Left ventricle myocardium superior (tissue), 1 donor: ENCODE measurements at regions not wholly inside any gene's neighbourhood (a gene's known extent, or its start where the extent isn't known, plus 50 kb on each side); places are given as distances from the start of the nearest gene placed in this dataset.

Experiments used
- ATAC-seq: fragments of 200-7000 bp; cut with Tn5 transposase; one replicate; pipeline ENCODE4 v1.9.1; 2020; ENCODE audit warnings: mild to moderate bottlenecking, moderate library complexity
- DNase-seq: peaks from one replicate; pipeline ENCODE4 v3.0.0-alpha.2; 2020
- intact Hi-C: fragments of 100-400 bp; cut with micrococcal nuclease; formaldehyde crosslinking; loops from one replicate; pipeline ENCODE4 v1.11.0; 2022
- donor health status: DM: no; HTN: yes; CAD: no; lungs with severe emphysema.

DNA sequence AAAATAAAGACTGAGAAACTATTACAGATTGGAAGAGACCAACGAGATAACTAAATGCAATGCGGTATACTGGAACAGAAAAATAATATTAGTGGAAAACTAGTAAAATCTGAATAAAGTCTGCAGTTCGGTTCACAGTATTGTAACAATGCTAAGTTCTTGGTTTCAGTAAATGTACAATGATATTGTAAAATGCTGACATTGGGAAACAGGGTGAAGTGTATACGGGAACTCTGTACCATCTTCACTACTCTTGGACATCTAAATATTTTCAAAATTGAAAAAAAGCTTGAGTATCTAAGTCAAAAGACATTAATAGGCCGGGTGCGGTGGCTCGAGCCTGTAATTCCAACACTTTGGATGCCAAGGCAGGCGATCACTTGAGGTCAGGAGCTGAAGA is 120.9 kb upstream of the KCNMB2 start:
- no peak for DNase-seq
- intact Hi-C loops = no loop called here
- no peak for ATAC-seq

DNA sequence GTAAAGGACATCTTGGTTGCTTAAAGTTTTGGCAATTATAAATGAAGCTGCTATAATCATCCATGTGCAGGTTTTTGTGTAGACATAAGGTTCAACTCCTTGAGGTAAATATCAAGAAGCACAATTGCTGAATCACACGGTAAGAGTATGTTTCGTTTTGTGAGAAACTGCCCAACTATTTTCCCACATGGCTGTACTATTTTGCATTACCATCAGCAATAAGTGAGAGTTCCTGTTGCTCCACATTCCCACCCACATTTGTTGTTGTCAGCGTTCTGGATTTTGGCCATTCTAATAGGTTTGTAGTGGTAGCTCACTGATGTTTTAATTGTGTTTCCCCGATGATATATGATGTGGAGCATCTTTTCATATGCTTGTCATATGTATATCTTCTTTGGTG is 118.5 kb upstream of the KCNMB2 start:
- intact Hi-C loops = no loop called here
- ATAC-seq (no peak), DNase-seq (no peak)

DNA sequence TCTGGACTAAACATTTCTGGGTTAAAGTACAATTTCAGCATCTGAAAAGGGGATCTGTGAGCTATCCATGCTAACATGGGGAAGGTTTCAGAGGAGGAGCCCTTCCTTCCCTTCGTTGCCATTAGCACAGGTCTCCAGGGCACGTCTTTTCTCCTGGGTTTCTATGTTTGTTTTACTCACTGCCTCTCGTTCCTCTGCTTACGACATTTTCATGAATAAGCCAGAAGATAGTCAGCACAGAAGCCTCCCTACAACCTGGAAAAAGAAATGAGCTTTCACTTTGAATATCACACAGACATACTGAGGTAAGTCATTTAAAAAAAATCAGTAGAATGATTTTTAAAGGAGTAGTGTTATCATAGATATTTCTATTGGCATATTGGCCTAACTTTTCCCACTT is 117.2 kb upstream of the KCNMB2 start:
- intact Hi-C loops = no loop called here
- ATAC-seq (no peak), DNase-seq (no peak)

DNA sequence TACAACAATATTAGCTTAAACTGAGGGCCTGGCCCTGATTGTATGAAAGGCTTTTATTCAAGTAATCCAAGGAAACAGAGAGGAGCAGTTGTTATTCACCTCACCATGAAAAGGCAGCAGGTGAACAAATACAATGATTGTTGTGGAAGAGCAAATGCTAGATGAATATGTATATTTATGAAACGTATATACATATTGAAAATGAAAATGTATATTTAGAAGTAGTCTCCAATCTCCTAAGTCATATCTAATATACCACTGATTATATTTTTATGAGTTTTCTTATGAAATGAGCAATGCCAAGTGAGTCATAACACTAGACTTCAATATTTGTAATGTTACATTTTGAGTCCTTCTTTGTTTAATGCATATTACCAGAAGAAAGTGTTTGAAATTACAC is 116.2 kb upstream of the KCNMB2 start:
- intact Hi-C loops = no loop called here
- no peak for DNase-seq
- no peak for ATAC-seq

DNA sequence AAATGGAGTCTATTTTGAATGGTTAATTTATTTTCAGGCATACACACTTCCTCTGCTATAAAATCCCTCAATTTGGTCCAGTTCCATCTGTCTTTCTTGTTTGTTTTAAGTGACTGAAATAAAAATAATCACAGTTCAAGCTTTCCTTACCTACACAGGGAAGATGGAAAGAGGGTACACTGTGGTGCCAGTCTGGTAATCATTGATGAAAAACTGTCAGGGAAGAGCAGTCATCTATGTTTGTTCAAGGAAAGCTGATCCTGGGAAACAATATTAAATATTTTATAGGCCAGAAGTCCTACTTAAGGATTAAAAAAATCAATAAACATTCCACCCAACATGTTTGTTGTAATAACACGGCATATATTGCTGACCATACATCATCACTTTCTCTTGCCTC is 115.2 kb upstream of the KCNMB2 start:
- intact Hi-C loops = no loop called here
- ATAC-seq = no peak
- no peak for DNase-seq

DNA sequence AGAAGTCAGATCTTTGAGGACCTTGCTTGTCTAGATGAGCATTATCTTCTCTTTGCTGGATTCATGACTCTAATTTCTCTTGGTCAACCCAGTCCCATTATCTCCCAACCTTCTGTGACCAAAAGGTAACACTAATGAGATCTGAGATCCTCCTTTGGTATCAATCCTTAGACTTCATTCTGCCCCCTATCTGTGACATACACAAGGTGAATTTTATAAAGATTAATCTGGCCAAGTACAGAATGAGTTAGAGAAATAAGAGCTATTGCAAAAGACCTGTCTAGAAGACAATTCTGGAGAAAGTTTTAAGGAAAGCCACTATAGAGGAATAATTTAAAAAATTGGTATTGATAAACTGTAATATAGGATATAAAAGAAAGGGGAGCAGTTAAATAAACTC is 113.8 kb upstream of the KCNMB2 start:
- intact Hi-C loops = no loop called here
- DNase-seq = no peak
- no peak for ATAC-seq

DNA sequence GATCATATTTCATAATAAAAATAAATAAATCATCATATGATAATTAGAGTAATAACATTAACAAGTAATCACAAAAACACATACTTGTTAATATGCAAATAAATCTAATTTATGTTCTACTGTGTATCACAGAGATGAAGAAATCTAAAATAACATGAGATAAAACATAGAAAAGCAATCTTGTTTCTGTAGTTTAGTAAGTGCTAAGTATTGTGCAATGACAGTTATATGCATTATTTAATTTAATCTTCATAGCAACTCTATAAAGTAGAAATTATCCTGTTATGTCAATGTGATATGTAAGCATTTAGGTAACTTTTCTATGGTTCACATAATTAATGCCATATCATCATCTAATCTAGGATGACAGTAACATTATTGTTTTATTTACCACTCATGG is 108.2 kb upstream of the KCNMB2 start:
- intact Hi-C loops = no loop called here
- ATAC-seq (no peak), DNase-seq (no peak)

DNA sequence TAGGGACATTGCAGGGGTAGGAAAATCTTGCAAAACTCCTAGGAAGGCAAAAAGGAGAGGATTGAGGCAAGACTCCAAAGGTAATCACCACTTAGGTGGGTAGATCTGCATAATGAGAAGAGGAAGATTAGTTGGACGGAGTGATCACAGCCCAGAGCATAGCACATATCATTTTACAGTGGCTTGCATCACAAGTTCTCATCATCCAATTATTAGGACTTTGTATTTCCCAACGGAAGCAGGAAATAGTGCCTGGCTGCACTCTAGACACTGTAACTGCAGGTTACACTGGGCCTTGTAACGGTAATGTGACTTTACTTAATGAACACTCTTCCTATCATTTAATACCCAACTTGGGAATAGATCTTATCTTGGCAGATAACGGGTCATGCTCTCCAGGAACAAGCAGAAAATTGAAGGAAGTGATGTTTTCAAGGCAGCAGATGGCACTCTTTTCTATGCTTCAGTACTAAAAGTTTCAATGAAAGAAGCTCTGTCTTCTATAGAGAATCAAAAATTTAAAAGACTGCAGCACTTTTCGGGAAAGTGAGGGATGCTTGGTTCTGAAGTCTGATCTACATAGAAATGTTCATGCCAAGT is 101.9 kb upstream of the KCNMB2 start:
- DNase-seq (no peak), ATAC-seq (peak; percentile 18)
- intact Hi-C loops = no loop called here

DNA sequence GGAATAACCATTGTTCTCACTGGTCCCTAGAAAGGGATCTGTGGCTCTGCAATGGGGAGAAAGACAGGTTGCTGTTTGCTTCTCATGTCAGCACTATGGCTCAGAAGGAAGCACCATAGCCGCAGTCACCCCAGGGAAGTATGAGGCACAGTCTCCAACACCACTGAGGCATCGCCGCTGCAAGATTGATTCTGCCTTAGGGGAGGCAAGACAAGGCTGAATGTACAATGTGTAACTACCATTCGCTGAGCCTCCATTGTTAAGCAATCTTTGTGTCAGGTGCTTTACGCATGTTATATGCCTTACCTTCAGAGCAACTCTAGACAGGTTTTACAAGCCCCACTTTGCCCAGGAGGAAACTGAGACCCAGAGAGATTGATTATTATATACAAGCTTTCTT is 100.7 kb upstream of the KCNMB2 start:
- no peak for DNase-seq
- no peak for ATAC-seq
- intact Hi-C loops = no loop called here

DNA sequence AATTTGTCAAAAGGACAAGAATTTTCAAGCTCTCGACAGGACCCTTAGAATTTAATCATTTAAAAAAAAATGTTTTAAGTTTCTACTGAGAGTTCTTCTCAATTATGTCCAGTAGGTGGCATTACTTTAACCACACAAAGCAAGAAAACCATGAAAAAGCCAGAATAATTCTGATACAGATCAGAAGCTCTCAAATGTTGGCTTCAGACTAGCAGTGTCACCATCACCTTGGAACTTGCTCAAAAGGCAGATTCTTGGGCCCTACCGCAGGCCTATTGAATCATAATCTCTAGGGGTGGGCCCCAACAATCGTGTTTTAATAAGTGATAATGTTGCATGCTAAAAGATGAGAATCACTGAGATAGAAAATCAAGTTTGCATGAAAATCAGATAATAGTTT is 99.5 kb upstream of the KCNMB2 start:
- intact Hi-C loops = no loop called here
- ATAC-seq = peak; percentile 19
- DNase-seq = no peak

DNA sequence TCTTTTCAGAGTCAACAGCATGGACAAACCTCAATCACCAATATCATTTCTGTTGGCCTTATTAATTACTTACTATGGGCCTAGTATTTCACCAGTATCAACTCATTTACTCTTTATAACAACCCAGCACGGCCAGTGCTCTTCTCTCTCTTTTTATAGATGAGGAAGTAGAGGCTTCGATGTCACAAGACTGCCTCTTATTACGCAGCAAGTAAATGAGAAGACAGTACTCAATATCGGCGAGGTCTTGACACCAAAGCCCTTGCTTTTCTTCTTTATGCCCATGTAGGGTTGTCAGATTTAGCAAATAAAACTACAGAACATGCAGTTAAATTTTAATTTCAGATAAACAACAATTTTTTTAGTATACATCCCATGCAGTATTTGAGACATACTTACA is 99.0 kb upstream of the KCNMB2 start:
- no peak for DNase-seq
- intact Hi-C loops = no loop called here
- ATAC-seq = no peak

DNA sequence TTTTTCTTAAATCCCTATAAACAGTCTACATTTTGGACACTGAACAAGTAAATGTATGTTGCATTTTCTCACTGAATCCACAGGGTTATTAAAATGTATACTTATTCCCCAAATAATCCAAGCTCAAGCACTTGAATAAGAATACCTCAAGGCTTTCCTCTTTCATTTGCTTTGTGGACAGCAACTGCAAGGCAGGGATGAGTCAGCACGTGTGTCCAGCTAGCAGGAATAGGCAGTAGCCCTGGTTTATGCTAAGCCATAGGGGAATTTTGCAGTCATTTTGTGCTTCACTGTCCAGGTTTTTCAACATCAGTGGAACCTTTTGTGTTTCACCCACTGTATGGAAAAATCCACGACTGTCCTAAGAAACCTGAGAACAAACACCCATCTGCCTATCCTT is 96.7 kb upstream of the KCNMB2 start:
- intact Hi-C loops = no loop called here
- DNase-seq = no peak
- peak; percentile 37 for ATAC-seq

DNA sequence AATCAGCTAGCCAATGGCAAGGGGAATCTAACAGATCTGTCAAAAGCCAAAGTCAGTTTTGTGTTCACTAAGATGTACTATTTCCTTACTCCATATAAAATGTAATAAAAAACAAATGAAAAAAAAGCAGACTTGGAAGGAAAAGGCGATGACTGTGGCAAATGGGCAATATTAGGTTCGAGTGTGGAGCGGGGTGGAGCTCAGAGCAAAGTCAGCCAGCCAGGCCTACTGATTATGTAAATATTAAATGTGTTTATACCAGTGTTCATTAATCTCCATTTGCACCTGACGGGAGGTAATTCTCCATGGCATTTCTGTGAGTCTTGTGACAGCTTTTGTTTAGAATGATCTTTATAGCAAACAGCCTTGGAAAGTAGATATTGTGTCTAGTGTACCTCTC is 96.2 kb upstream of the KCNMB2 start:
- intact Hi-C loops = loop anchor here (5.0 kb wide), 1 partner anchor 527 kb away; no protein-coding TSS in a partner anchor
- DNase-seq (no peak), ATAC-seq (no peak)

DNA sequence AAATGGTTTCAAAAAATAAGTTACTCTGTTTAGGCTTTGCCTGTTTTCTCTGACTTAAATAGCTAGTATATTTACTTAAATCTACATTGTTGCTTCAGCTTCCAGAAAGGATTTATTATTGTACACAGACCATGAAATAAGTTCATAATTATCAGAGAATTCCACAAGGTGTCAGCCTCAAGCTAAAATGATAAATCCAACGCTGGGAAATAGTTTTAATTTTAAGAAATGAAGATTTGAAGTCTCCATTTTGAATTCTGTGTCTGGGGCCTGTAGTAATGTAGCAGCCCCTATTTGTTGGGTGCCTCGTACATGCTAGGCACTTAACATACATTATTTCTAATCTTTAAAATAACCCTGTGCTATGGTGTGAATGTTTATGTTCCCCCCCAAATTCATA is 92.6 kb upstream of the KCNMB2 start:
- ATAC-seq = peak; percentile 27
- intact Hi-C loops = loop anchor here (5.0 kb wide), 1 partner anchor 524 kb away; no protein-coding TSS in a partner anchor

DNA sequence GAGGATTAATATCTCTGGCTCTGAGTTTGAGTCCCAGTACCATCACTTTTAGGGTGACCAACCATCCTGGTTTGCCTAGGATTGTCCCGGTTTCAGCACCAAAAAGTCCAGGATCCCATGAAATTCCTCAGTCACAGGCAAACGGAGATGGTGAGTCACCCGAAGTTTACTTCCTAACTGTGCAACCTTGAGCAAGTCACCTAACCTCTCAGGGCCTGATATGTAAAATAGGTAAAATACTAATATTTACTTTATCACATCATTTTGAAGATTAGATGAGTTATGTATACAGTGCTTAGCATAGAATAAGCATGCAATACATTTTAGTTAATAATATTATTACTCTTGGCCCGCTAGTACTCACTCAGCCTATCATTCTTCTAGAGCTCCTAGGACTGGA is 91.1 kb upstream of the KCNMB2 start:
- intact Hi-C loops = no loop called here
- ATAC-seq (no peak), DNase-seq (no peak)

More for the DNA sequence above, 92.6 kb upstream of the KCNMB2 start:
- no peak for DNase-seq

DNA sequence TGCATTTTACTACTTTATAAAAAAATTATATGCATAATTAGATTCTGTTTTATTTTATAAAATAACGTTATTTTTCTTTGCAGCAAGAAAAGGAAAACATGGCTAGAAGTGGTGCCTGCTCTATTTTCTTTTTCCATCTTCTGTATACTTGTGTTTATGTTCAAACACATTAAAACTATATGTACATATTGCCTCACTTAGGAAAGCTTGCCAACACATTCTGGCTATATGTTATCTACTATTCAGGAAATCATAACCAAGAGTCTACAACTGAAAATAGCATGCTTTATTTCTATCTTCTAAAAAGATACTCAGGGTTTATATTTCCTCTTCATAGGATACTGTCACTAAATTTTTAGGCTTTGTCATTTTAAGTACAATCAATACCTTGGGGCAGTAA is 90.2 kb upstream of the KCNMB2 start:
- ATAC-seq (no peak), DNase-seq (no peak)
- intact Hi-C loops = no loop called here

DNA sequence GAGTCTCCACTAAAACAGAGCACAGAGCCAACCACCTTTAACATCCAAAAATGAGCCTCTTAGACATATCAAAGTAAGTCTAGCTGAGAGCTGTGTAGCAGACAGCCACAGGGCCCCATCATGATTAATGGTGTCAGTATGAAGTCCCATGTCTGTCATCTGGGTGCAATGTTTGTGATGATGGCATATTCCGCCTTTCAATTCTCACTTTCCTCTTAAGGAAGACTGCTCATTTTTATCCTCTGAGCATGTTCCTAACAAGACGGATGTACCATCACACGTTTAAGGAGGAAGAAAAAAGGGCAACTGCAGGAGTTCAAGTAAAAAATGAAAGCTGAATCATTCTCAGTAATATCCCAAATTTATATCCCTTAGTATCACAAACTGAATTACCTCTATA is 85.8 kb upstream of the KCNMB2 start:
- no peak for ATAC-seq
- DNase-seq = no peak
- intact Hi-C loops = no loop called here

DNA sequence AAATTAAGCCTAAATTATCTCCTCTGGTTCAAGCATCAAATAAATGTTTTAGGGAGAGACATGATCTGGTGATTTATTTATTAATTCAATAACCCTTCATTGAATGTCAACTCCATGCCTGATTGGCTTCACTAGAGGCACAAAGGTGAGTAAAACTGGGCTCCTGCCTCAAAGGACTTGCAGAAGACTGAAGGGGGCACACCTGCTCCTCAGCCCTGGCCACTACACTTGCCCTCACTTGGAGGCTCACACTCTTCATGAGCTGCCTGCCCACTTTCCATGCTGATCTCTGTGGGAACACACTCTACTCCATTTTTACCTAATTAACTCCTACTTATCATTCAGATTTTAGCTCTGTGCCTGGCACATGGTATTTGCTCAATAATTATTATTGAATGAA is 84.4 kb upstream of the KCNMB2 start:
- intact Hi-C loops = no loop called here
- ATAC-seq (no peak), DNase-seq (no peak)

DNA sequence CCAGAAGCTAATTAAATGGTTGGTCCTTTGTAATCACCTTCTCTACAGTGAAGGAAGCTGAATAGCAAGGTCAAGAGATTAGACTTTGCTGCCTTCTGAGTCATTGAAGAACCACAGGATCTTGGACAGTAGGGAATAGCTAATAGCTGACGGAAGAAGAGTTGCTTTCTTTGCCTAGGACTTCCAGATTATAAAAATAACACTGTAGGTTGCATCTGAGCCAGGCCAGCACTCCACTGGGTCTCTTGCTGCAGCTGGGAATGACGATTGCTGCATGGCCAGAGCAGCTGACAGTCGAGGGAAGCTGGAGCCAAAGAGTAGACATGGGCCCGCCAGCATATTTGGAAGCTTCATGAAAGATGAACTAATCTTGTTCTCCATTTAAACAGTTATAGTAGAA is 81.5 kb upstream of the KCNMB2 start:
- intact Hi-C loops = no loop called here
- DNase-seq (peak; percentile 82), ATAC-seq (peak; percentile 98)

DNA sequence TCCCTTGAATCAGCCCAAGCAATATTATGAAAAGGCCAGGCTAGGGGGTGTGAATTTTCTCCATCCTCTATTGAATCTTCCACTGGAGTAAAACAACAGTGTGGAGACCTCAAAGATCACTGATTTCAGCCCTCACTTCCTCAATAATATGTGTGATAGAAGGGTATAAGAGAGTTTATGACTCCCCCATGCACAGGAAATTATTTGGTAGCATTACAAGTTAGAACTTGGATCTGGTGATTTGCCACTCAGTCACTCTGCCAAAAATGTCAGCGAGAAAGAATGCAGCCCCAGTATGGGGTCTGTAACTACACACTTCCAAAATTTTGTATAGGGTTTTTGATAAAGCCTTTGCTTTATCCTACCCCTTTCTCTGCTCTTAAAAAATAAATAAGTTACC is 81.0 kb upstream of the KCNMB2 start:
- intact Hi-C loops = no loop called here
- ATAC-seq (peak; percentile 33), DNase-seq (no peak)

DNA sequence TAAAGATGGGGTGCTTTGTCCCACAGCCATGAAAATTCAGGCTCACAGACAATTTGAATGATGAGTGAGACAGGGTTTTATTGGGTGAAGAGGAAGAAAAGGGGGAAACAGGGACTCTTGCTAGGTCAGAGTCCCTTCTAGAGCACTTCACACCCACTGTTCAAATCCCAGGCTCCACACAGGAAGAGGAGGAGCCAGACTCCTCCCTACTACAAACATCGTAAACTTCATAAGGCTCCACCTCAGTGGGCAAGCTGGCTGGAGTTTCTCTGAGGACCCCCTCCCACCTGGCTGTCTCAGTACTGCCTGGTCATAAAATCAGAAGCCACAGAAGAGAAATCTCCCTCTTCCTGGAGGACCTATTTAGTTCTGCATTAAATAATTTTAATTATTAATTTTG is 80.3 kb upstream of the KCNMB2 start:
- no peak for DNase-seq
- intact Hi-C loops = no loop called here
- ATAC-seq = no peak
